H9 (cell line): ENCODE measurements at regions not wholly inside any gene's neighbourhood (a gene's known extent, or its start where the extent isn't known, plus 50 kb on each side); places are given as distances from the start of the nearest gene placed in this dataset.

Experiments used
- DNase-seq: peaks from one replicate; pipeline ENCODE4 v3.0.0-alpha.2; 2017
- H2AFZ ChIP-seq: one replicate; pipeline ENCODE4 v1.6.1; 2013; ENCODE audit warnings: mild to moderate bottlenecking, low read length, control low read depth, moderate library complexity
- H2AK5ac ChIP-seq: 2 replicates; pipeline ENCODE4 v1.6.1; 2013; ENCODE audit warnings: low read length, control low read depth, mixed read lengths; ENCODE audit not compliant: insufficient read length
- H2BK120ac ChIP-seq: one replicate; pipeline ENCODE4 v1.6.1; 2013; ENCODE audit warnings: low read depth, mild to moderate bottlenecking, low read length, control low read depth, inconsistent platforms; ENCODE audit not compliant: poor library complexity, severe bottlenecking
- H2BK12ac ChIP-seq: 2 replicates; pipeline ENCODE4 v1.6.1; 2013; ENCODE audit warnings: low read length, control low read depth, mixed read lengths, low read depth; ENCODE audit not compliant: insufficient read length
- H2BK15ac ChIP-seq: 2 replicates; pipeline ENCODE4 v1.6.1; 2013; ENCODE audit warnings: low read depth, low read length, control low read depth
- H2BK20ac ChIP-seq: one replicate; pipeline ENCODE4 v1.6.1; 2013; ENCODE audit warnings: low read depth, mild to moderate bottlenecking, low read length, control low read depth, inconsistent platforms; ENCODE audit not compliant: poor library complexity, severe bottlenecking
- H2BK5ac ChIP-seq: 2 replicates; pipeline ENCODE4 v1.6.1; 2013; ENCODE audit warnings: low read length, control low read depth, mixed read lengths; ENCODE audit not compliant: insufficient read length
- H3K14ac ChIP-seq: 2 replicates; pipeline ENCODE4 v1.6.1; 2013; ENCODE audit warnings: low read length, control low read depth; ENCODE audit not compliant: insufficient read depth
- H3K18ac ChIP-seq: 2 replicates; pipeline ENCODE4 v1.6.1; 2013; ENCODE audit warnings: low read depth, mild to moderate bottlenecking, mixed read lengths, low read length, control low read depth; ENCODE audit not compliant: insufficient read length
- H3K23ac ChIP-seq: 2 replicates; pipeline ENCODE4 v1.6.1; 2013; ENCODE audit warnings: low read length, control low read depth, mixed read lengths, low read depth; ENCODE audit not compliant: insufficient read length
- H3K23me2 ChIP-seq: 2 replicates; pipeline ENCODE4 v1.6.1; 2013; ENCODE audit warnings: low read depth, mild to moderate bottlenecking, mixed read lengths, low read length, control low read depth; ENCODE audit not compliant: insufficient read length, poor library complexity, severe bottlenecking
- H3K27ac ChIP-seq: 2 replicates; pipeline ENCODE4 v1.5.1; 2013; ENCODE audit warnings: low read length, control low read depth, mixed read lengths, low read depth; ENCODE audit not compliant: insufficient read length
- H3K27me3 ChIP-seq: 2 replicates; pipeline ENCODE4 v1.6.1; 2013; ENCODE audit warnings: low read length, control low read depth, inconsistent platforms; ENCODE audit not compliant: insufficient read depth
- H3K4ac ChIP-seq: 2 replicates; pipeline ENCODE4 v1.6.1; 2013; ENCODE audit warnings: low read depth, mild to moderate bottlenecking, control low read depth, inconsistent platforms, low read length, moderate library complexity
- H3K4me1 ChIP-seq: 2 replicates; pipeline ENCODE4 v1.6.1; 2013; ENCODE audit warnings: low read length, control low read depth, inconsistent platforms; ENCODE audit not compliant: insufficient read depth
- H3K4me2 ChIP-seq: 2 replicates; pipeline ENCODE4 v1.6.1; 2013; ENCODE audit warnings: low read length, control low read depth, mixed read lengths; ENCODE audit not compliant: insufficient read length, insufficient read depth
- H3K56ac ChIP-seq: 2 replicates; pipeline ENCODE4 v1.6.1; 2013; ENCODE audit warnings: low read depth, mild to moderate bottlenecking, mixed read lengths, low read length, control low read depth; ENCODE audit not compliant: insufficient read length
- H3K79me1 ChIP-seq: 2 replicates; pipeline ENCODE4 v1.6.1; 2013; ENCODE audit warnings: low read depth, mild to moderate bottlenecking, moderate library complexity, low read length, control low read depth, inconsistent platforms; ENCODE audit not compliant: insufficient read depth, poor library complexity, severe bottlenecking
- H3K79me2 ChIP-seq: 2 replicates; pipeline ENCODE4 v1.6.1; 2013; ENCODE audit warnings: low read length, control low read depth, inconsistent platforms; ENCODE audit not compliant: insufficient read depth
- H3K9ac ChIP-seq: 2 replicates; pipeline ENCODE4 v1.6.1; 2013; ENCODE audit warnings: low read length, control low read depth, mixed read lengths; ENCODE audit not compliant: insufficient read length; ENCODE audit errors: extremely low read depth
- H3K9me3 ChIP-seq: one replicate; pipeline ENCODE4 v1.6.1; 2013; ENCODE audit warnings: low read depth, low read length, inconsistent platforms; ENCODE audit not compliant: control insufficient read depth
- H3T11ph ChIP-seq: one replicate; pipeline ENCODE4 v1.6.1; 2013; ENCODE audit warnings: mild to moderate bottlenecking, low read length, control low read depth, inconsistent platforms
- H4K20me1 ChIP-seq: one replicate; pipeline ENCODE4 v1.6.1; 2013; ENCODE audit not compliant: control insufficient read depth, insufficient read length, insufficient read depth
- H4K5ac ChIP-seq: 2 replicates; pipeline ENCODE4 v1.6.1; 2013; ENCODE audit warnings: low read depth, mild to moderate bottlenecking, mixed read lengths, low read length, control low read depth; ENCODE audit not compliant: insufficient read length
- H4K8ac ChIP-seq: replicated peaks from 2 replicates; pipeline ENCODE4 v1.6.1; 2013; ENCODE audit warnings: low read length, control low read depth, mixed read lengths, low read depth; ENCODE audit not compliant: insufficient read length
- H4K91ac ChIP-seq: 2 replicates; pipeline ENCODE4 v1.6.1; 2013; ENCODE audit warnings: low read depth, mild to moderate bottlenecking, moderate library complexity, mixed read lengths, low read length, control low read depth; ENCODE audit not compliant: insufficient read length
- H3K27ac Mint-ChIP-seq, 3 experiments: 2 replicates in 2 of 3; 3 replicates in 1 of 3; pipeline ENCODE4 v1.8.0; 2020 to 2021; ENCODE audit warnings: mixed read lengths in 3 of 3, mild to moderate bottlenecking in 1 of 3, moderate library complexity in 1 of 3
- H3K27me3 Mint-ChIP-seq: 2 replicates; pipeline ENCODE4 v1.8.0; 2021; ENCODE audit warnings: low read depth, mild to moderate bottlenecking, moderate library complexity, mixed read lengths
- H3K36me3 Mint-ChIP-seq, 3 experiments: 2 replicates in 2 of 3; 3 replicates in 1 of 3; pipeline ENCODE4 v1.8.0; 2020 to 2021; ENCODE audit warnings: low read depth in 3 of 3, mixed read lengths in 3 of 3; ENCODE audit not compliant: insufficient read depth in 1 of 3
- H3K4me1 Mint-ChIP-seq, 2 experiments: 2 replicates each; pipeline ENCODE4 v1.8.0; 2020; ENCODE audit warnings: mixed read lengths in 2 of 2
- H3K4me3 Mint-ChIP-seq, 2 experiments: 2 replicates in 1 of 2; 3 replicates in 1 of 2; pipeline ENCODE4 v1.8.0; 2020 to 2021; ENCODE audit warnings: mild to moderate bottlenecking in 2 of 2, mixed read lengths in 2 of 2, moderate library complexity in 1 of 2
- H3K9me3 Mint-ChIP-seq, 2 experiments: 2 replicates in 1 of 2; 3 replicates in 1 of 2; pipeline ENCODE4 v1.8.0; 2020; ENCODE audit warnings: mild to moderate bottlenecking in 2 of 2, mixed read lengths in 2 of 2, moderate library complexity in 1 of 2
- CTCF ChIP-seq: fragments of 200-600 bp; sonication (generic); conservative IDR thresholded peaks from 3 replicates; pipeline ENCODE4 v1.8.0; 2021; ENCODE audit warnings: antibody characterized with exemption, mild to moderate bottlenecking
- WGBS: extraction: QIAGEN DNeasy Blood & Tissue Kit; methylation state at CpG from one replicate; pipeline ENCODE4 v1.1.7; 2013; ENCODE audit warnings: missing lambda C conversion rate, low lambda C conversion rate, mixed read lengths; ENCODE audit not compliant: insufficient read length; ENCODE audit errors: extremely low coverage; 5-methylcytosine and 5-hydroxymethylcytosine counted together

- no peak overlapping the region for H3K23ac ChIP-seq
- no peak for DNase-seq
- H2BK20ac ChIP-seq, result no peak overlapping the region
- Mint-ChIP-seq H3K27me3 (peaks cover 11% of the 10 kb centered on the region), H3K9me3 (no peaks in the 10 kb centered on the region), H3K27ac (no peak overlapping the region), H3K4me3 (no peak overlapping the region), H3K4me1 (peaks cover 8 to 25% of the 10 kb centered on the region in 2 experiments), H3K36me3 (no peaks in the 10 kb centered on the region; a peak in 1 of 7 replicates)
- H2AK5ac ChIP-seq, result no peak overlapping the region
- H3K4ac ChIP-seq, result no peak overlapping the region
- no peak overlapping the region for H3K56ac ChIP-seq
- H3K23me2 ChIP-seq, result no peaks in the 10 kb centered on the region
- H3T11ph ChIP-seq, result no peak overlapping the region
- H3K14ac ChIP-seq, result no peak overlapping the region
- no peak overlapping the region for H3K18ac ChIP-seq
- no peaks in the 10 kb centered on the region for H3K79me1 ChIP-seq
- no peaks in the 10 kb centered on the region for H4K20me1 ChIP-seq
- H3K9me3 ChIP-seq, result no peaks in the 10 kb centered on the region
- H3K27me3 ChIP-seq, result no peaks in the 10 kb centered on the region
- H2BK120ac ChIP-seq, result no peak overlapping the region
- no peak overlapping the region for H3K27ac ChIP-seq
- no peaks in the 10 kb centered on the region for H3K4me1 ChIP-seq
- H4K91ac ChIP-seq, result no peak overlapping the region
- H4K5ac ChIP-seq, result no peak overlapping the region
- no CpG with 5 or more reads among the region's 4 CpGs for WGBS
- H3K4me2 ChIP-seq, result no peak overlapping the region
- no peak overlapping the region for H3K9ac ChIP-seq
- H2AFZ ChIP-seq, result no peak overlapping the region
- no peak for TF ChIP-seq CTCF
- H2BK12ac ChIP-seq, result no peak overlapping the region
- no peaks in the 10 kb centered on the region for H3K79me2 ChIP-seq
- H2BK5ac ChIP-seq, result no peak overlapping the region
- no peak overlapping the region for H4K8ac ChIP-seq
- H2BK15ac ChIP-seq, result no peak overlapping the region
Measured at GRCh38 chr11:119522609-119523008, 99.6 kb upstream of the THY1 start.
